Mucosa of rectum (tissue), 2 donors: ENCODE measurements at regions not wholly inside any gene's neighbourhood (a gene's known extent, or its start where the extent isn't known, plus 50 kb on each side); places are given as distances from the start of the nearest gene placed in this dataset.

Source experiments
- H3K27ac ChIP-seq, 2 donors: one replicate each; pipeline ENCODE4 v1.7.0; 2013; ENCODE audit warnings: inconsistent platforms in 2 of 2, low read depth in 2 of 2, low read length in 2 of 2
- H3K27me3 ChIP-seq, 2 donors: one replicate each; pipeline ENCODE4 v1.7.0; 2013; ENCODE audit warnings: low read length in 2 of 2; ENCODE audit not compliant: control insufficient read depth in 2 of 2, insufficient read depth in 2 of 2
- H3K36me3 ChIP-seq, 2 donors: one replicate each; pipeline ENCODE4 v1.7.0; 2013; ENCODE audit warnings: low read length in 2 of 2; ENCODE audit not compliant: control insufficient read depth in 2 of 2, insufficient read depth in 2 of 2
- H3K4me1 ChIP-seq, 2 donors: one replicate each; pipeline ENCODE4 v1.7.0; 2013; ENCODE audit warnings: low read length in 2 of 2, mild to moderate bottlenecking in 1 of 2; ENCODE audit not compliant: control insufficient read depth in 2 of 2, insufficient read depth in 2 of 2
- H3K4me3 ChIP-seq, 2 donors: one replicate each; pipeline ENCODE4 v1.7.0; 2013; ENCODE audit warnings: low read length in 2 of 2
- H3K9ac ChIP-seq, 2 donors: one replicate each; pipeline ENCODE4 v1.7.0; 2013; ENCODE audit warnings: low read length in 2 of 2, low read depth in 1 of 2, mild to moderate bottlenecking in 1 of 2
- H3K9me3 ChIP-seq, 2 donors: one replicate each; pipeline ENCODE4 v1.7.0; 2013; ENCODE audit warnings: low read length in 2 of 2; ENCODE audit not compliant: control insufficient read depth in 2 of 2
- donor health status: healthy.
- donor health status: Normal muscosa, but diverticular disease.

DNA sequence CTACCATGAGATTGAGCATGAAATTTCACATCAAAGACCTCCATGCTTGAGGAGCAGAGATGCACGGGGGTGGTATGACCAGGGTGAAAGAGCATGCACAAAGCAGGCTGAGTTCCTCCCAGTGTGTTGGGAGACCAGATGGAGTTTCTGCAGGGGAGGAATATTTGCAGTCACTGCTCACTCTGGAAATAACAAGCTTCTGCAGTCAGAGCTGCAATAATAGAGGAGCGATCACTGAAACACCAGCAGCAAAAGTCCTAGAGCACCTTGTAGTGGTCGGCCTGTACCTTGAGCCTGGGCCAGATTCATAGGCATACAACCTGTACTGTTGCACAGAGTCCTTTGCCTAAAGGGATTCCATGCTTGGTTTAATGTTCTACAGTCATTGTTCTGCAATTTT is 184.5 kb upstream of the SP8 start:
- no peaks in the 10 kb centered on the region for H3K36me3 ChIP-seq
- H3K27ac ChIP-seq, result no peak overlapping the region
- no peaks in the 10 kb centered on the region for H3K9me3 ChIP-seq
- H3K4me3 ChIP-seq, result no peak overlapping the region
- H3K27me3 ChIP-seq, result no peaks in the 10 kb centered on the region
- H3K9ac ChIP-seq, result no peak overlapping the region
- no peaks in the 10 kb centered on the region for H3K4me1 ChIP-seq

DNA sequence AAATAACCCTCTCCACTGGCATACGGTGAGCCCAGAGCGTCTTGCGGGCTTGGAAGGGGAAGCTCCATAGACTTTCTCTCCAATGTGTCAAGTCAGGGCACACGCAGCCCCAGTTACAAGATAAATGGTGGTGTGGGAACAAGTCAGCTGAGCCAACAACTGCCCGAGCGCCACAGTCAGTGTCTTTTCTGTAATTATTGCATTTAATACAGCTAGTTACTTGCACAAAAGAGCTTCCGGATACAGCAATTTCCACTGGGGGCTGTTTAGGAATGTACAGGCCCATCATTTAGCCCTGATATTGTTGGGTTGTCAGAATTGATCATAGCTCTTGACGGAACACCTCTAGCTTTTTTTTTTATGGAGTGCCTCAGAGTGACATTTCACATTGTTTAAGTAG is 193.5 kb upstream of the SP8 start:
- no peaks in the 10 kb centered on the region for H3K9me3 ChIP-seq
- no peaks in the 10 kb centered on the region for H3K4me1 ChIP-seq
- no peaks in the 10 kb centered on the region for H3K36me3 ChIP-seq
- no peaks in the 10 kb centered on the region for H3K27me3 ChIP-seq
- H3K4me3 ChIP-seq, result no peak overlapping the region
- H3K9ac ChIP-seq, result no peak overlapping the region
- H3K27ac ChIP-seq, result no peak overlapping the region

DNA sequence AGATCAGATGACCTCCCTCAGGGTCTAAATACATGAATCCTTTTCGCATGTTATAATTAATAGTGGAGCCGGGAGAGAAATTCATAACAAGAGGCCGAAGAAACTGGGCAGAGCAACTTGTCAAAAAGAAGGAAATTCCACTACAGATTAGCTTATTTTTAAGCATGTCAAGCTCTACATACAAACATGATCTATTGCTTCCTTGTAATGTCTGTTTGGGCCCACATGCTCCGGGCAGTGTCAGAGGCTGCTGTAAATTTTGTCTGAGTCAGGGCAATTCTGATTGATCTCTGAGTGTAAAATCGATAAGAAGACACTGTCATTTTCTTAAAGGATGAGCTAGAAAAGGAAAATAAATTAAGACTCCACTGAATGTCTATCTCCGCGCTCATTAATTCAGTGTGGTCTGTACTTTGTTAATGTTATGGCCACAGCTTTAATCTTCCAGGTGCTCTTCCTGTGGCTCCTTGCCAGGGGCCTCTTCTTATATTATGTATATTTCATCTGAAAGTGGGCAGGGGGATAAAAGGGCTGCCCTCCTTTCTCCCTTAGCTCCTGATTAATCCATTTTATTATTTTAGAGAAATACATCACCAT is 194.1 kb upstream of the SP8 start:
- no peaks in the 10 kb centered on the region for H3K36me3 ChIP-seq
- no peak overlapping the region for H3K27ac ChIP-seq
- H3K4me1 ChIP-seq, result no peaks in the 10 kb centered on the region
- H3K9ac ChIP-seq, result no peak overlapping the region
- no peak overlapping the region for H3K4me3 ChIP-seq
- no peaks in the 10 kb centered on the region for H3K27me3 ChIP-seq
- no peaks in the 10 kb centered on the region for H3K9me3 ChIP-seq

DNA sequence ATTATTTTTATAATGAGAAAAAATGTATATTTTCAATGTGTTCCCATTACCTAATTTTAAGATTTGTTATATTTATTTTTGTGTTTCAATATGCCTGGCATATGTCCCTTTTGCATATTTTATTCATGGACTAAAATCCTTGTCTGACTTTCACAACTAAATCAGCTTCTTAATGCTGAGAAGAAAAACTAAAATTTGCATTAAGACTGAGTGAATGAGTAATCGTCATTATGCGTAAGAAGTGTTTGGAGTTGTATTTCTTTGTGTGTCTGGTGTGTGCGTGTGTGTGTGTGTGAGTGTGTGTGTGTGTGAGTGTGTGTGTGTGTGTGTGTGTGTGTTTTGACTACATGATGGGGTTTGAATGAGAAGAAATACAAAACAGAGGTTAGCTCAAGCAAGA is 201.7 kb upstream of the SP8 start:
- no peaks in the 10 kb centered on the region for H3K4me1 ChIP-seq
- no peaks in the 10 kb centered on the region for H3K9me3 ChIP-seq
- H3K27me3 ChIP-seq, result no peaks in the 10 kb centered on the region
- no peak overlapping the region for H3K9ac ChIP-seq
- H3K36me3 ChIP-seq, result no peaks in the 10 kb centered on the region
- no peak overlapping the region for H3K27ac ChIP-seq
- H3K4me3 ChIP-seq, result no peak overlapping the region

DNA sequence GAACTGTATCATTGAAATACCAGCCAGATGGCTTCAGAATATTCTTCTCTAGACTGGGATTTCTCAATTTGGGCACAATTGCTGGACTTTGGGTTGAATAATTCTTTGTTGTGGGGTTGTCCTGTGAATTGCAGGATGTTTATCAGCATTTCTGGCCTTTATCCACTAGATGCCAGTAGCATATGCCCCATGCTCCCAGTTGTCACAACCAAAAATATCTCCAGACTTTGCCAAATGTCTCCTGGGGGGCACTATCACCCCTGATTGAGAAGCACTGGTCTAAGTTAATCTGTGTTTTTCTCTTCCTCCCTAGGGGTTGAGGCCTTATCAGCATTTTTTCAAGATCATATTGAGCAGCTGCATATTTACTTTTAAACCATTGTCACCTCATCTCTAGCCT is 204.9 kb upstream of the SP8 start:
- no peaks in the 10 kb centered on the region for H3K27me3 ChIP-seq
- H3K27ac ChIP-seq, result no peak overlapping the region
- no peak overlapping the region for H3K4me3 ChIP-seq
- H3K4me1 ChIP-seq, result no peaks in the 10 kb centered on the region
- H3K9ac ChIP-seq, result no peak overlapping the region
- H3K9me3 ChIP-seq, result no peaks in the 10 kb centered on the region
- no peaks in the 10 kb centered on the region for H3K36me3 ChIP-seq

DNA sequence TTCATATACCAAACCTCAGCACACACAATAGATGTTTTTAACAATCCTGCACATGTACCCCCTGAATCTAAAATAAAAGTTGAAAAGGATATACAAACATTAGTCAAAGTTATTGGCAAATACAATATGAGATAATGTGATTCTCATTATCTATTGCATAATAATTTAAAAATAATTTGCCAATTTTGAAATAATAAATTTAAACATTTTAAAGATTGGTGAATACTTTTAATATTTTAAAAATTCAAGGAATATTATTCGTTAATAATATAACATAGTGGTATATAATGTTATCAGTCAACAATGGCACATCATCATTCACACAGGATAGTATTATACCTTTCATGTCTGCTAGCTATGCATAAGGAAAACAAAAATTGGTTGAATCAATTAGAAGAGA is 207.0 kb upstream of the SP8 start:
- H3K27ac ChIP-seq, result no peak overlapping the region
- no peaks in the 10 kb centered on the region for H3K36me3 ChIP-seq
- no peak overlapping the region for H3K4me3 ChIP-seq
- no peak overlapping the region for H3K9ac ChIP-seq
- H3K4me1 ChIP-seq, result no peaks in the 10 kb centered on the region
- H3K27me3 ChIP-seq, result no peaks in the 10 kb centered on the region
- H3K9me3 ChIP-seq, result no peaks in the 10 kb centered on the region

DNA sequence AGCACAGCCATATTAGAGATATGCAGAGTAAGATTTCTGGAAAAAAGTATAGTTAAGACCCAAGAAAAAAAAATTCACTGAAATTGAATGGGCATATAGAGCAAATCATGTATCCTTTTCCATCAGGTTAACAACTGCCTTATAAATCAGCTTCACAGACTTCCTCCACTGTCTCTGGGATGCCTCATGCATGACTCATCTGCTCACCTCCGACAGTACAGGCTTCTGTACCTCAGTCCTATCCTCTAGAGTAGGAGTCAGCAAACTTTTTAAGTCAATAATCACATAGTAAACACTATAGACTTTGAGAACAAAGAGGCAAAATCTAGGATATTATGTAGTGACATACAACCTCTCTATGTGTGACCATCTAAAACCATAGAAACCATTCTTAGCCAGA is 211.6 kb upstream of the SP8 start:
- no peak overlapping the region for H3K4me3 ChIP-seq
- no peaks in the 10 kb centered on the region for H3K36me3 ChIP-seq
- H3K9ac ChIP-seq, result no peak overlapping the region
- H3K4me1 ChIP-seq, result no peaks in the 10 kb centered on the region
- H3K9me3 ChIP-seq, result no peaks in the 10 kb centered on the region
- no peaks in the 10 kb centered on the region for H3K27me3 ChIP-seq
- no peak overlapping the region for H3K27ac ChIP-seq

DNA sequence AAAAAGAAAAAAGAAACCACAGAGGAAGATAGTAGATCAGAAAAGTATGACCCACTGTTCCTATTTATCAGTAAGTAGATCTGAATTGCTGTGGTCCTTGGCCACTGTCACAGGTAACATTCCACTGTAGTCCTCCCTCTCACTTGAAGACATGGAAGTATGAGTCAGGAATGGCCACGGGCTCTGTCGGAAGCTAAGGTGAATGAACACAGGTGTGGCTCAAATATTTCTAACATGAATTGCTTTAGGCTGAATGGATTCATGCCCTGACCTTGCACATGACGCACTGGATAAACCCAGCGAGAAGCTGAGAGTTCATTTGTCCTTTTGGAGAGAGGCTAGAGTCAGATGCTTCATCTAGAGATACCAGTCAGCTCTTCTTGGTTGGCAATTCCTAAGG is 224.5 kb upstream of the SP8 start:
- Histone ChIP-seq H3K4me3 (no peak overlapping the region), H3K27me3 (no peaks in the 10 kb centered on the region), H3K9ac (no peak overlapping the region), H3K27ac (no peak overlapping the region), H3K4me1 (no peaks in the 10 kb centered on the region), H3K9me3 (no peaks in the 10 kb centered on the region), H3K36me3 (no peaks in the 10 kb centered on the region)

DNA sequence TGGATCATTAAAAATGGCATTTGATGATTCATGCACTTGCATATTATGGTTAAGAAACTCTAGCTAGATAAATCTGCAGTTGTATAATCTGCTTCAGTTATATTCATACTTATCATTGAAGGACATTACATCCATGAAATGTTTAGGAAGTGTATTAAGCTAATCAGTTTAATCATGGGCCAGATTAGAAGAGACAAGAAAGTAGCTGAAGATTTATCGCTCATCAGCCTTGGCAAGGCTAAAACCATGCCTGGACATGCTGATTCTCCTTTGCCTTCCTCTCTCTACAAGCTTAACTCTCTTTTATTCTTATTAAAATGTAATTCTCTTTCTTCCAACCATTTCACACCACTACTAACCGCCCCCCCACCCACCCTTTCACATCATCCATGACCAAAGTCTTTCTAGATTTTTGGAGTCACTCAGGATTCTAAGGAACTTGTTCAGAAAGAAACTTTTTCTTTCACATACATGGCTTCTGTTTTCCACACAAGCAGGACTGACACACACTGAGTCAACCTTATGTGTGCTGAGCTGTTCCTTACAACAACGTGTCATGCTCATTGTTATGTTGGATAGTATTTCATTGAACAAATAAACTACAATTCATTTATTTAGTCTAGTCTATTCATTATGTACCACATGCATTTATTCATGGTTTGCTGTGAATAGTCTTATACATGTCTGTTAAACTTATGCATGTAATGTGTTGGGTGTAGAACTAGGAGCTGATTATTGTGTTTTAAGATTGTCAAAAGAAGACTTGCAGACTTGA is 227.3 kb upstream of the SP8 start:
- H3K27ac ChIP-seq, result no peak overlapping the region
- no peak overlapping the region for H3K4me3 ChIP-seq
- no peak overlapping the region for H3K9ac ChIP-seq
- no peaks in the 10 kb centered on the region for H3K27me3 ChIP-seq
- no peaks in the 10 kb centered on the region for H3K9me3 ChIP-seq
- no peaks in the 10 kb centered on the region for H3K36me3 ChIP-seq
- H3K4me1 ChIP-seq, result no peaks in the 10 kb centered on the region

DNA sequence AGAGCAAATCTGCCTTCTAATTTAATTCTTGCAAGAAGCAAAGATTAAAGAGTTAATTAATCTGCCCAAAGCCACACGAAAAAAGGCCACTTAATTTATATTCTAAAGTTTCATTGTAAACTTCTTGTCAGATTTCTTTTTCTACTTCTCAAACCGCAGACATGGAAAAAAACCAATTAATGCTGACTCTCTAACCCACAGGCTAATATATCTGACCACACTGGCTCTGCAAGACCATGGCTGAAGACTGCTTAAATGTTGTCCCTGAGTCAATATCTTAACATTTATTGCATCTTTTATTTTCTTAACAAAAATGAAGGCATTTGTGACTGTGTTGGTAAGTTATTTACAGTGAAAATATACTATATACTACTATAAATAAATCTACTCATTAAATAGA is 234.0 kb upstream of the SP8 start:
- H3K27ac ChIP-seq, result no peak overlapping the region
- H3K4me1 ChIP-seq, result no peaks in the 10 kb centered on the region
- H3K9ac ChIP-seq, result no peak overlapping the region
- no peaks in the 10 kb centered on the region for H3K9me3 ChIP-seq
- H3K27me3 ChIP-seq, result no peaks in the 10 kb centered on the region
- H3K36me3 ChIP-seq, result no peaks in the 10 kb centered on the region
- H3K4me3 ChIP-seq, result no peak overlapping the region
